ENCODE measurements at regions not wholly inside any gene's neighbourhood (a gene's known extent, or its start where the extent isn't known, plus 50 kb on each side); places are given as distances from the start of the nearest gene placed in this dataset.

GRCh38 chr1:232221802-232222499 lies 408.0 kb downstream of the SIPA1L2 start:
- Histone ChIP-seq H2BK12ac (ENCODE audit: insufficient read length, low read depth, low read length) (no peak overlapping the region), H3K4me2 (ENCODE audit: insufficient read depth, insufficient read length, low read length) (no peak overlapping the region), H3K9me3 (ENCODE audit: control insufficient read depth, low read depth, low read length) (no peaks in the 10 kb centered on the region), H3K27me3 (ENCODE audit: insufficient read depth, low read length) (peaks cover 35% of the 10 kb centered on the region; the same call in 1 of the 2 replicates), H2BK120ac (ENCODE audit: low read depth, low read length, poor library complexity, severe bottlenecking) (no peak overlapping the region), H3K9ac (ENCODE audit: extremely low read depth, insufficient read length, low read length) (no peak overlapping the region), H4K91ac (ENCODE audit: insufficient read length, low read depth, low read length) (no peak overlapping the region), H2BK5ac (ENCODE audit: insufficient read length, low read length) (no peak overlapping the region), H2BK15ac (ENCODE audit: low read depth, low read length) (no peak overlapping the region), H4K8ac (replicated peaks; ENCODE audit: insufficient read length, low read depth, low read length) (no peak overlapping the region), H4K5ac (ENCODE audit: insufficient read length, low read depth, low read length) (no peak overlapping the region), H2AK5ac (ENCODE audit: insufficient read length, low read length) (no peak overlapping the region), H2BK20ac (ENCODE audit: low read depth, low read length, poor library complexity, severe bottlenecking) (no peak overlapping the region), H3K4me1 (ENCODE audit: insufficient read depth, low read length) (peaks cover 5% of the 10 kb centered on the region; the same call in 1 of the 2 replicates), H3K4ac (ENCODE audit: low read depth, low read length) (no peak overlapping the region), H3K56ac (ENCODE audit: insufficient read length, low read depth, low read length) (no peak overlapping the region), H3T11ph (ENCODE audit: low read length) (no peak overlapping the region), H3K14ac (ENCODE audit: insufficient read depth, low read length) (no peak overlapping the region), H3K79me1 (ENCODE audit: insufficient read depth, low read depth, low read length, poor library complexity, severe bottlenecking) (no peaks in the 10 kb centered on the region), H4K20me1 (ENCODE audit: control insufficient read depth, insufficient read depth, insufficient read length) (no peaks in the 10 kb centered on the region), H3K18ac (ENCODE audit: insufficient read length, low read depth, low read length) (no peak overlapping the region), H2AFZ (ENCODE audit: low read length) (no peak overlapping the region), H3K23me2 (ENCODE audit: insufficient read length, low read depth, low read length, poor library complexity, severe bottlenecking) (no peaks in the 10 kb centered on the region), H3K79me2 (ENCODE audit: insufficient read depth, low read length) (no peaks in the 10 kb centered on the region), H3K27ac (ENCODE audit: insufficient read length, low read depth, low read length) (no peak overlapping the region), H3K23ac (ENCODE audit: insufficient read length, low read depth, low read length) (no peak overlapping the region)
- TF ChIP-seq CTCF (conservative IDR thresholded peaks at IDR 0.05), result no peak
- Mint-ChIP-seq H3K27ac (no peak overlapping the region), H3K4me3 (no peak overlapping the region), H3K4me1 (peaks cover 22 to 23% of the 10 kb centered on the region in 2 experiments), H3K36me3 (ENCODE audit: insufficient read depth in 1 of 3, low read depth in 3 of 3) (peaks cover 0 to 13% (median 4%) of the 10 kb centered on the region in 3 experiments; a peak in 4 of 7 replicates), H3K27me3 (ENCODE audit: low read depth) (peaks cover 58% of the 10 kb centered on the region), H3K9me3 (peaks cover 2 to 9% of the 10 kb centered on the region in 2 experiments; a peak in 3 of 5 replicates)
- DNase-seq, result no peak
- no CpG with 5 or more reads among the region's 3 CpGs for WGBS (ENCODE audit: extremely low coverage, insufficient read length, low lambda C conversion rate)
